ENCODE measurements at regions not wholly inside any gene's neighbourhood (a gene's known extent, or its start where the extent isn't known, plus 50 kb on each side); places are given as distances from the start of the nearest gene placed in this dataset.

DNA sequence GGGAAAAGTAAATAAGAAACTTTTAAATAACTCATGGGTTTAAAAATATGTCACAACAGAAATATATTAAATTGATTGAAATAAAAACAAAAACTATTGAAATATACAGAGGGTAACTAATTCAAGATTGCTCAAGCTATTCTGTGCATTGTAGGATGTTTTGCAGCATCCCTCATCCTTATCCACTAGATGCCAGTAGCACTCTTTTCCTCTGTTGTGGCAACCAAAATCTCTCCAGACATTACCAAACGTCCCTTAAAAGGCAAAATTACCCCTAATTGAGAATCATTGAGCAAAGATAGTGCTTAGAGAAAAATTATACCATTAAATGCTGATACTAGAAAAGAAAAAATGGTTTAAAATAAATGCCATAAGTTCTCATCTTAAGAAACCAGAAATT, 682.6 kb downstream of the RWDD3 start:
- TF ChIP-seq, protein P1, sequence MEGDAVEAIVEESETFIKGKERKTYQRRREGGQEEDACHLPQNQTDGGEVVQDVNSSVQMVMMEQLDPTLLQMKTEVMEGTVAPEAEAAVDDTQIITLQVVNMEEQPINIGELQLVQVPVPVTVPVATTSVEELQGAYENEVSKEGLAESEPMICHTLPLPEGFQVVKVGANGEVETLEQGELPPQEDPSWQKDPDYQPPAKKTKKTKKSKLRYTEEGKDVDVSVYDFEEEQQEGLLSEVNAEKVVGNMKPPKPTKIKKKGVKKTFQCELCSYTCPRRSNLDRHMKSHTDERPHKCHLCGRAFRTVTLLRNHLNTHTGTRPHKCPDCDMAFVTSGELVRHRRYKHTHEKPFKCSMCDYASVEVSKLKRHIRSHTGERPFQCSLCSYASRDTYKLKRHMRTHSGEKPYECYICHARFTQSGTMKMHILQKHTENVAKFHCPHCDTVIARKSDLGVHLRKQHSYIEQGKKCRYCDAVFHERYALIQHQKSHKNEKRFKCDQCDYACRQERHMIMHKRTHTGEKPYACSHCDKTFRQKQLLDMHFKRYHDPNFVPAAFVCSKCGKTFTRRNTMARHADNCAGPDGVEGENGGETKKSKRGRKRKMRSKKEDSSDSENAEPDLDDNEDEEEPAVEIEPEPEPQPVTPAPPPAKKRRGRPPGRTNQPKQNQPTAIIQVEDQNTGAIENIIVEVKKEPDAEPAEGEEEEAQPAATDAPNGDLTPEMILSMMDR (IDR thresholded peaks at IDR 0.05; ENCODE audit: control extremely low read depth in 1 of 3, insufficient read depth in 1 of 3, low read depth in 1 of 3, low read length in 3 of 3) = peak in 2 of 3 experiments; percentile 52 to 65; a peak in 3 of 4 replicates
- no peak for TF ChIP-seq EP300 (IDR thresholded peaks at IDR 0.05; ENCODE audit: borderline replicate concordance in 1 of 2, low read depth in 2 of 2, low read length in 2 of 2)
- TF ChIP-seq POLR2A (IDR thresholded peaks at IDR 0.05; ENCODE audit: control extremely low read depth in 1 of 2, low read depth in 2 of 2, low read length in 2 of 2) = no peak
- TF ChIP-seq, protein P2, sequence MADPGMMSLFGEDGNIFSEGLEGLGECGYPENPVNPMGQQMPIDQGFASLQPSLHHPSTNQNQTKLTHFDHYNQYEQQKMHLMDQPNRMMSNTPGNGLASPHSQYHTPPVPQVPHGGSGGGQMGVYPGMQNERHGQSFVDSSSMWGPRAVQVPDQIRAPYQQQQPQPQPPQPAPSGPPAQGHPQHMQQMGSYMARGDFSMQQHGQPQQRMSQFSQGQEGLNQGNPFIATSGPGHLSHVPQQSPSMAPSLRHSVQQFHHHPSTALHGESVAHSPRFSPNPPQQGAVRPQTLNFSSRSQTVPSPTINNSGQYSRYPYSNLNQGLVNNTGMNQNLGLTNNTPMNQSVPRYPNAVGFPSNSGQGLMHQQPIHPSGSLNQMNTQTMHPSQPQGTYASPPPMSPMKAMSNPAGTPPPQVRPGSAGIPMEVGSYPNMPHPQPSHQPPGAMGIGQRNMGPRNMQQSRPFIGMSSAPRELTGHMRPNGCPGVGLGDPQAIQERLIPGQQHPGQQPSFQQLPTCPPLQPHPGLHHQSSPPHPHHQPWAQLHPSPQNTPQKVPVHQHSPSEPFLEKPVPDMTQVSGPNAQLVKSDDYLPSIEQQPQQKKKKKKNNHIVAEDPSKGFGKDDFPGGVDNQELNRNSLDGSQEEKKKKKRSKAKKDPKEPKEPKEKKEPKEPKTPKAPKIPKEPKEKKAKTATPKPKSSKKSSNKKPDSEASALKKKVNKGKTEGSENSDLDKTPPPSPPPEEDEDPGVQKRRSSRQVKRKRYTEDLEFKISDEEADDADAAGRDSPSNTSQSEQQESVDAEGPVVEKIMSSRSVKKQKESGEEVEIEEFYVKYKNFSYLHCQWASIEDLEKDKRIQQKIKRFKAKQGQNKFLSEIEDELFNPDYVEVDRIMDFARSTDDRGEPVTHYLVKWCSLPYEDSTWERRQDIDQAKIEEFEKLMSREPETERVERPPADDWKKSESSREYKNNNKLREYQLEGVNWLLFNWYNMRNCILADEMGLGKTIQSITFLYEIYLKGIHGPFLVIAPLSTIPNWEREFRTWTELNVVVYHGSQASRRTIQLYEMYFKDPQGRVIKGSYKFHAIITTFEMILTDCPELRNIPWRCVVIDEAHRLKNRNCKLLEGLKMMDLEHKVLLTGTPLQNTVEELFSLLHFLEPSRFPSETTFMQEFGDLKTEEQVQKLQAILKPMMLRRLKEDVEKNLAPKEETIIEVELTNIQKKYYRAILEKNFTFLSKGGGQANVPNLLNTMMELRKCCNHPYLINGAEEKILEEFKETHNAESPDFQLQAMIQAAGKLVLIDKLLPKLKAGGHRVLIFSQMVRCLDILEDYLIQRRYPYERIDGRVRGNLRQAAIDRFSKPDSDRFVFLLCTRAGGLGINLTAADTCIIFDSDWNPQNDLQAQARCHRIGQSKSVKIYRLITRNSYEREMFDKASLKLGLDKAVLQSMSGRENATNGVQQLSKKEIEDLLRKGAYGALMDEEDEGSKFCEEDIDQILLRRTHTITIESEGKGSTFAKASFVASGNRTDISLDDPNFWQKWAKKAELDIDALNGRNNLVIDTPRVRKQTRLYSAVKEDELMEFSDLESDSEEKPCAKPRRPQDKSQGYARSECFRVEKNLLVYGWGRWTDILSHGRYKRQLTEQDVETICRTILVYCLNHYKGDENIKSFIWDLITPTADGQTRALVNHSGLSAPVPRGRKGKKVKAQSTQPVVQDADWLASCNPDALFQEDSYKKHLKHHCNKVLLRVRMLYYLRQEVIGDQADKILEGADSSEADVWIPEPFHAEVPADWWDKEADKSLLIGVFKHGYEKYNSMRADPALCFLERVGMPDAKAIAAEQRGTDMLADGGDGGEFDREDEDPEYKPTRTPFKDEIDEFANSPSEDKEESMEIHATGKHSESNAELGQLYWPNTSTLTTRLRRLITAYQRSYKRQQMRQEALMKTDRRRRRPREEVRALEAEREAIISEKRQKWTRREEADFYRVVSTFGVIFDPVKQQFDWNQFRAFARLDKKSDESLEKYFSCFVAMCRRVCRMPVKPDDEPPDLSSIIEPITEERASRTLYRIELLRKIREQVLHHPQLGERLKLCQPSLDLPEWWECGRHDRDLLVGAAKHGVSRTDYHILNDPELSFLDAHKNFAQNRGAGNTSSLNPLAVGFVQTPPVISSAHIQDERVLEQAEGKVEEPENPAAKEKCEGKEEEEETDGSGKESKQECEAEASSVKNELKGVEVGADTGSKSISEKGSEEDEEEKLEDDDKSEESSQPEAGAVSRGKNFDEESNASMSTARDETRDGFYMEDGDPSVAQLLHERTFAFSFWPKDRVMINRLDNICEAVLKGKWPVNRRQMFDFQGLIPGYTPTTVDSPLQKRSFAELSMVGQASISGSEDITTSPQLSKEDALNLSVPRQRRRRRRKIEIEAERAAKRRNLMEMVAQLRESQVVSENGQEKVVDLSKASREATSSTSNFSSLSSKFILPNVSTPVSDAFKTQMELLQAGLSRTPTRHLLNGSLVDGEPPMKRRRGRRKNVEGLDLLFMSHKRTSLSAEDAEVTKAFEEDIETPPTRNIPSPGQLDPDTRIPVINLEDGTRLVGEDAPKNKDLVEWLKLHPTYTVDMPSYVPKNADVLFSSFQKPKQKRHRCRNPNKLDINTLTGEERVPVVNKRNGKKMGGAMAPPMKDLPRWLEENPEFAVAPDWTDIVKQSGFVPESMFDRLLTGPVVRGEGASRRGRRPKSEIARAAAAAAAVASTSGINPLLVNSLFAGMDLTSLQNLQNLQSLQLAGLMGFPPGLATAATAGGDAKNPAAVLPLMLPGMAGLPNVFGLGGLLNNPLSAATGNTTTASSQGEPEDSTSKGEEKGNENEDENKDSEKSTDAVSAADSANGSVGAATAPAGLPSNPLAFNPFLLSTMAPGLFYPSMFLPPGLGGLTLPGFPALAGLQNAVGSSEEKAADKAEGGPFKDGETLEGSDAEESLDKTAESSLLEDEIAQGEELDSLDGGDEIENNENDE (IDR thresholded peaks at IDR 0.05; ENCODE audit: insufficient replicate concordance, low read length) = no peak
- peak; percentile 90 to 93 for TF ChIP-seq RAD21 (IDR thresholded peaks at IDR 0.05 in 1 of 2, conservative IDR thresholded peaks at IDR 0.05 in 1 of 2; ENCODE audit: low read depth in 2 of 2, low read length in 2 of 2)
- TF ChIP-seq CREB1 (IDR thresholded peaks at IDR 0.05) = no peak
- TF ChIP-seq TEAD4 (IDR thresholded peaks at IDR 0.05; ENCODE audit: low read depth, low read length) = no peak
- no peak for TF ChIP-seq GABPA (IDR thresholded peaks at IDR 0.05; ENCODE audit: borderline replicate concordance, insufficient read depth, low read length)
- TF ChIP-seq, protein P3, sequence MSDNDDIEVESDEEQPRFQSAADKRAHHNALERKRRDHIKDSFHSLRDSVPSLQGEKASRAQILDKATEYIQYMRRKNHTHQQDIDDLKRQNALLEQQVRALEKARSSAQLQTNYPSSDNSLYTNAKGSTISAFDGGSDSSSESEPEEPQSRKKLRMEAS (IDR thresholded peaks at IDR 0.05) = no peak
- TF ChIP-seq EZH2 (IDR thresholded peaks at IDR 0.05; ENCODE audit: low read depth, low read length, severe bottlenecking) = no peak
- TF ChIP-seq SP1 (IDR thresholded peaks at IDR 0.05; ENCODE audit: low read depth, low read length) = no peak
- TF ChIP-seq JUN (IDR thresholded peaks at IDR 0.05; ENCODE audit: low read depth, low read length) = no peak
- no peak for TF ChIP-seq RFX5 (IDR thresholded peaks at IDR 0.05; ENCODE audit: borderline replicate concordance, low read depth, low read length)
- TF ChIP-seq EGR1 (IDR thresholded peaks at IDR 0.05; ENCODE audit: borderline replicate concordance, low read depth, low read length) = no peak

All from H1 (cell line).